Neuronal stem cell (in vitro differentiated cells): ENCODE measurements at regions not wholly inside any gene's neighbourhood (a gene's known extent, or its start where the extent isn't known, plus 50 kb on each side); places are given as distances from the start of the nearest gene placed in this dataset.

ENCODE experiments used
- DNase-seq: peaks from one replicate; pipeline ENCODE4 v3.0.0-alpha.2; 2013; ENCODE audit warnings: low spot score
- H2AFZ ChIP-seq: one replicate; pipeline ENCODE4 v1.6.1; 2013; ENCODE audit warnings: mild to moderate bottlenecking, low read length, inconsistent platforms
- H2AK5ac ChIP-seq: 2 replicates; pipeline ENCODE4 v1.6.1; 2013; ENCODE audit warnings: low read depth, mild to moderate bottlenecking, inconsistent platforms, low read length, moderate library complexity, mixed read lengths
- H2BK120ac ChIP-seq: 2 replicates; pipeline ENCODE4 v1.6.1; 2013; ENCODE audit warnings: low read depth, mild to moderate bottlenecking, inconsistent platforms, low read length, moderate library complexity, mixed read lengths
- H2BK12ac ChIP-seq: one replicate; pipeline ENCODE4 v1.6.1; 2013; ENCODE audit warnings: low read length, inconsistent platforms
- H2BK15ac ChIP-seq: 2 replicates; pipeline ENCODE4 v1.6.1; 2013; ENCODE audit warnings: mild to moderate bottlenecking, low read length, inconsistent platforms, mixed read lengths
- H2BK5ac ChIP-seq: one replicate; pipeline ENCODE4 v1.6.1; 2013; ENCODE audit warnings: inconsistent platforms, mild to moderate bottlenecking, low read length, moderate library complexity
- H3K14ac ChIP-seq: one replicate; pipeline ENCODE4 v1.6.1; 2013; ENCODE audit warnings: low read length, inconsistent platforms
- H3K18ac ChIP-seq: 2 replicates; pipeline ENCODE4 v1.6.1; 2013; ENCODE audit warnings: low read length, inconsistent platforms
- H3K23ac ChIP-seq: 2 replicates; pipeline ENCODE4 v1.6.1; 2013; ENCODE audit warnings: low read depth, mild to moderate bottlenecking, mixed read lengths, low read length, inconsistent platforms; ENCODE audit not compliant: poor library complexity
- H3K27ac ChIP-seq: replicated peaks from 3 replicates; pipeline ENCODE4 v1.5.1; 2013; ENCODE audit warnings: low read length, inconsistent platforms
- H3K27me3 ChIP-seq, 3 experiments: 2 replicates each; pipeline ENCODE4 v1.6.1; 2013; ENCODE audit warnings: low read length in 3 of 3, mild to moderate bottlenecking in 2 of 3, inconsistent platforms in 1 of 3, low read depth in 1 of 3, mixed read lengths in 1 of 3, moderate library complexity in 1 of 3; ENCODE audit not compliant: control insufficient read depth in 3 of 3, insufficient read depth in 3 of 3
- H3K36me3 ChIP-seq, 2 donors: replicated peaks in 1 of 2; 2 replicates each; pipeline ENCODE4 v1.6.1; 2013; ENCODE audit warnings: low read length in 2 of 2; ENCODE audit not compliant: control insufficient read depth in 2 of 2, insufficient read depth in 2 of 2
- H3K4ac ChIP-seq: 2 replicates; pipeline ENCODE4 v1.6.1; 2013; ENCODE audit warnings: inconsistent platforms, mild to moderate bottlenecking, low read length, moderate library complexity
- H3K4me1 ChIP-seq, 2 donors: 1 replicate in 1 of 2; 2 replicates in 1 of 2; pipeline ENCODE4 v1.6.1; 2013; ENCODE audit warnings: low read length in 2 of 2, low read depth in 1 of 2; ENCODE audit not compliant: control insufficient read depth in 2 of 2, insufficient read depth in 1 of 2
- H3K4me2 ChIP-seq: one replicate; pipeline ENCODE4 v1.6.1; 2013; ENCODE audit warnings: mild to moderate bottlenecking, low read length, inconsistent platforms; ENCODE audit not compliant: insufficient read depth, poor library complexity, severe bottlenecking
- H3K4me3 ChIP-seq, 2 donors: 2 replicates each; pipeline ENCODE4 v1.5.1; 2013; ENCODE audit warnings: low read length in 2 of 2, mild to moderate bottlenecking in 2 of 2, inconsistent platforms in 1 of 2, moderate library complexity in 1 of 2
- H3K79me1 ChIP-seq: one replicate; pipeline ENCODE4 v1.6.1; 2013; ENCODE audit warnings: low read depth, mild to moderate bottlenecking, inconsistent platforms, low read length, moderate library complexity
- H3K9ac ChIP-seq: one replicate; pipeline ENCODE4 v1.6.1; 2013; ENCODE audit warnings: mild to moderate bottlenecking, low read depth, low read length, inconsistent platforms; ENCODE audit not compliant: poor library complexity
- H3K9me3 ChIP-seq, 2 donors: replicated peaks in 1 of 2; 2 replicates each; pipeline versions ENCODE3 to v1.6.1; 2013; ENCODE audit warnings: low read length in 2 of 2, mild to moderate bottlenecking in 2 of 2, inconsistent platforms in 1 of 2, low read depth in 1 of 2, mixed read lengths in 1 of 2, moderate library complexity in 1 of 2; ENCODE audit not compliant: control insufficient read depth in 2 of 2, insufficient read depth in 1 of 2
- H4K8ac ChIP-seq: one replicate; pipeline ENCODE4 v1.6.1; 2013; ENCODE audit warnings: low read depth, mild to moderate bottlenecking, inconsistent platforms, low read length, moderate library complexity
- H4K91ac ChIP-seq: one replicate; pipeline ENCODE4 v1.6.1; 2013; ENCODE audit warnings: low read length, low read depth, mild to moderate bottlenecking, inconsistent platforms; ENCODE audit not compliant: poor library complexity
- WGBS, 2 donors: extraction: QIAGEN DNeasy Blood & Tissue Kit; methylation state at CpG; one replicate each; pipeline ENCODE4 v1.1.7; 2013; ENCODE audit warnings: missing lambda C conversion rate in 2 of 2, mixed read lengths in 1 of 2; ENCODE audit not compliant: insufficient read length in 2 of 2, insufficient replicate concordance in 1 of 2; ENCODE audit errors: extremely low coverage in 2 of 2; 5-methylcytosine and 5-hydroxymethylcytosine counted together

GRCh38 chr1:114318961-114319360 lies 165.3 kb upstream of the SYT6 start:
- Histone ChIP-seq H2BK120ac (no peak overlapping the region), H3K27me3 (no peaks in the 10 kb centered on the region), H3K14ac (no peak overlapping the region), H3K4me2 (no peak overlapping the region), H4K8ac (no peak overlapping the region), H3K27ac (no peak overlapping the region), H3K23ac (no peak overlapping the region), H3K36me3 (peaks cover 0 to 3% of the 10 kb centered on the region in 2 donors), H2AFZ (no peak overlapping the region), H3K4ac (no peak overlapping the region), H2AK5ac (no peak overlapping the region), H3K18ac (no peak overlapping the region), H3K4me1 (no peaks in the 10 kb centered on the region), H3K9me3 (peaks cover 0 to 2% of the 10 kb centered on the region in 2 donors), H3K9ac (no peak overlapping the region), H3K4me3 (no peak overlapping the region), H4K91ac (no peak overlapping the region), H3K79me1 (peaks cover 2% of the 10 kb centered on the region), H2BK5ac (no peak overlapping the region), H2BK15ac (no peak overlapping the region), H2BK12ac (no peak overlapping the region)
- no CpG with 5 or more reads among the region's 2 CpGs for WGBS, 2 donors
- DNase-seq: no peak

DNA sequence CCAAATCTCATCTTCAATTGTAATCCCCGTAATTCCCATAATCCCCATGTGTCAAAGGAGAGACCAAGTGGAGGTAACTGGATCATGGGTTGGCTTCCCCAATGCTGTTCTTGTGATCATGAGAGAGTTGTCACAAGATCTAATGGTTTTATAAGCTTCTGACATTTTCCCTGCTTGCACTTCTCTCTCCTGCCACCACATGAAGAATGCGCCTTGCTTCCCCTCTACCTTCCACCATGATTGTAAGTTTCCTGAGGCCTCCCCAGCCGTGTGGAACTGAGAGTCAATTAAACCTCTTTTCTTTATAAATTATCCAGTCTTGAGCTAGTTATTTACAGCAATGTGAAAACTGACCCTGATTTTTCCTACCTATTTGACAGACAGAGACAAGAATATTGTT lies 162.5 kb upstream of the SYT6 start:
- Histone ChIP-seq H2BK5ac (no peak overlapping the region), H2AK5ac (no peak overlapping the region), H3K18ac (no peak overlapping the region), H3K27me3 (no peaks in the 10 kb centered on the region), H2BK120ac (no peak overlapping the region), H3K4me3 (no peak overlapping the region), H3K4me1 (no peaks in the 10 kb centered on the region), H2BK15ac (no peak overlapping the region), H3K4me2 (no peak overlapping the region), H3K23ac (no peak overlapping the region), H3K36me3 (no peaks in the 10 kb centered on the region), H2AFZ (no peak overlapping the region), H4K91ac (no peak overlapping the region), H2BK12ac (no peak overlapping the region), H3K9me3 (peaks cover 0 to 2% of the 10 kb centered on the region in 2 donors), H3K27ac (no peak overlapping the region), H3K4ac (no peak overlapping the region), H4K8ac (no peak overlapping the region), H3K14ac (no peak overlapping the region), H3K79me1 (no peaks in the 10 kb centered on the region), H3K9ac (no peak overlapping the region)
- WGBS, 2 donors: no CpG with 5 or more reads among the region's 3 CpGs
- DNase-seq: no peak

GRCh38 chr1:114315631-114316030 lies 162.0 kb upstream of the SYT6 start:
- no peak overlapping the region for H2BK120ac ChIP-seq
- H2AFZ ChIP-seq: no peak overlapping the region
- no peak overlapping the region for H2BK12ac ChIP-seq
- H3K4me2 ChIP-seq: no peak overlapping the region
- H3K4me1 ChIP-seq: no peaks in the 10 kb centered on the region
- H3K9ac ChIP-seq: no peak overlapping the region
- H4K91ac ChIP-seq: no peak overlapping the region
- no peaks in the 10 kb centered on the region for H3K36me3 ChIP-seq
- H3K79me1 ChIP-seq: no peaks in the 10 kb centered on the region
- no peak overlapping the region for H2BK5ac ChIP-seq
- no peak overlapping the region for H3K23ac ChIP-seq
- no peak overlapping the region for H3K18ac ChIP-seq
- H2BK15ac ChIP-seq: no peak overlapping the region
- H3K27me3 ChIP-seq: no peaks in the 10 kb centered on the region
- no peak for DNase-seq
- no peak overlapping the region for H4K8ac ChIP-seq
- peaks cover 0 to 2% of the 10 kb centered on the region in 2 donors for H3K9me3 ChIP-seq
- H3K14ac ChIP-seq: no peak overlapping the region
- no peak overlapping the region for H3K27ac ChIP-seq
- H3K4me3 ChIP-seq: no peak overlapping the region
- no peak overlapping the region for H2AK5ac ChIP-seq
- H3K4ac ChIP-seq: no peak overlapping the region

- Histone ChIP-seq H3K4me2 (no peak overlapping the region), H3K27me3 (no peaks in the 10 kb centered on the region), H3K4me3 (no peak overlapping the region), H2BK12ac (no peak overlapping the region), H2BK5ac (no peak overlapping the region), H3K4ac (no peak overlapping the region), H3K9me3 (peaks cover 0 to 2% of the 10 kb centered on the region in 2 donors), H3K14ac (no peak overlapping the region), H2AK5ac (no peak overlapping the region), H4K91ac (no peak overlapping the region), H3K4me1 (no peaks in the 10 kb centered on the region), H3K36me3 (no peaks in the 10 kb centered on the region), H3K9ac (no peak overlapping the region), H3K27ac (no peak overlapping the region), H3K18ac (no peak overlapping the region), H3K23ac (no peak overlapping the region), H2BK120ac (no peak overlapping the region), H2BK15ac (no peak overlapping the region), H3K79me1 (no peaks in the 10 kb centered on the region), H2AFZ (no peak overlapping the region), H4K8ac (no peak overlapping the region)
- DNase-seq: no peak
- WGBS, 2 donors: no CpG with 5 or more reads among the region's 3 CpGs
These were observed 160.9 kb upstream of the SYT6 start for GRCh38 chr1:114314576-114314975.
